ENCODE measurements at regions not wholly inside any gene's neighbourhood (a gene's known extent, or its start where the extent isn't known, plus 50 kb on each side); places are given as distances from the start of the nearest gene placed in this dataset.
"Not testable (repeated sequence)": the region's sequence is repeated elsewhere in the genome, so short reads cannot be mapped to it uniquely, and the experiment has no call there.

DNA sequence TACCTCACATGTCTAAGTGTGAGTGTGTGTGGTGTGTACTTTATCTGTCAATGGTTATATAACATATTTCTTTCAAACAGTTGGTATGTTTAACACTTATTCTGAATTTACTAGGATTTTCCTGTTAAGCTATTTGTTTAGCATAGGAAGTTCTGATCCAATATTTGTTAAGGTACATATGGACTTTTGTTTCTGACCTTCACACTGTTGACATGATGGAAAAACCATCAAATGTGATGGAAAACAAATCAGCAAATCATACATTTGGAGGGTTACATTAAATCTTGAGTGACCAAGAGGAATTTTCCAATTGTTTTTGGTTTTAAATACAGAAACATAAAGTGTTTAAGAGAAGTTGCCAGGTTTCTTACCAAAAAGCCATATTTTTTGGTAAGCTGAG is 638.9 kb downstream of the STK39 start:
- DNase-seq (ENCODE audit: insufficient read length, low spot score) (no peak), FAIRE-seq (no peak)

DNA sequence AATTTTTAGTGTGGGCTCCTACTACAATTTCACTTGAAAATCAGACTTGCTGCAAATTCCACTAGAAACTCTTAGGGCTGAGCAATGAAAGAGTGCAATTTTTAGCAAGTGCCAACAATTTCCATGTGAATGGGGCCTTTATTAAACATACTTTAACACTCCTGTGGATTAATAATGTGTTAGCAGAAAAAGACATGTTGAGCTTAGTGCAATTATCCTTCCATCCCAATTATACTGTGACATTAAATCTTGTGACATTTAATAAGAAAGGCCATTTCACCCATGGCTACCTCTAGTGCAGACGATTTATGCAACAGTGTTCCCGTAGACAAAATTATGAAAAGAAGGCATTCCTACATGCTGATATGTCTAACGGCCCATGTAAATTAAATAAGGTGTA is 639.7 kb downstream of the STK39 start:
- no peak for DNase-seq (ENCODE audit: insufficient read length, low spot score)

DNA sequence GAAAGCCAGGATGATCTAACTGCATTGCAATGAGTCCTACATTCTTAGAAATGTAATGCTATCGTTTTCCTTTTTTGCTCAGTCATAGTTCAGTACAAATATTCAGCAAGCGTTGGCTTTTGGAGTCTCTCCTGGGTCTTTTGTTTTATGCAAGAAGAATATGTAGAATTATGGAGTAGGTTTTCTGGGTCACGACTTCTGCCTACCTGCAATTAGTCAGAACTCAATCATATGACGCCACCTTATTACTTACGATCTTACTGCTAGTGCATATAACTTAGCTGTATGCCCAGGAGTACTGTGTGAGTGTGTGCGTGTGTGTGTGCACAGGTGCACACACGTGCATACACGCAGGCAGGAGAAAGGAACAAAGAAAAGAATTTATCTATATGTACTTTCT is 640.2 kb downstream of the STK39 start:
- no peak for DNase-seq (ENCODE audit: insufficient read length, low spot score)

More for the DNA sequence above, 639.7 kb downstream of the STK39 start:
- FAIRE-seq, result no peak

DNA sequence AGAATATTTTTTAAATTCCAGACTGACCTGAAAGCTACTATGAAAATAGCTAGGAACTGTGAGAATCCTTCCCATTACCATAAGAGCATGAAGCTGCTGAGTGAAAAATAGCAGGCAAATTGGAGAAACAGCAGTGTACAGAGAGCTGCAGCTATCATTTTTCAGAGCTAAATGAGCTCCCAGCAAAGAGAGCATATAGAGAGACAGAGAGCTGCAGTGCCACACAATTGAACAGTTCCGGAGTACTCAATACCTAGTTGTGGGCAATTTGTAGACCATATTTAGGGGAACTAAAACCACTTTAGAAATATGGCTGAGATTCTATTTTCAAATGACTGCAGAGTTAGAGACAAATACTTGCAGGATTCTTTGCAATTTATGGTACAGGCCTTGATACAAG is 645.3 kb downstream of the STK39 start:
- FAIRE-seq, result no peak
- DNase-seq (ENCODE audit: insufficient read length, low spot score), result no peak

More for the DNA sequence above, 640.2 kb downstream of the STK39 start:
- FAIRE-seq, result no peak

DNA sequence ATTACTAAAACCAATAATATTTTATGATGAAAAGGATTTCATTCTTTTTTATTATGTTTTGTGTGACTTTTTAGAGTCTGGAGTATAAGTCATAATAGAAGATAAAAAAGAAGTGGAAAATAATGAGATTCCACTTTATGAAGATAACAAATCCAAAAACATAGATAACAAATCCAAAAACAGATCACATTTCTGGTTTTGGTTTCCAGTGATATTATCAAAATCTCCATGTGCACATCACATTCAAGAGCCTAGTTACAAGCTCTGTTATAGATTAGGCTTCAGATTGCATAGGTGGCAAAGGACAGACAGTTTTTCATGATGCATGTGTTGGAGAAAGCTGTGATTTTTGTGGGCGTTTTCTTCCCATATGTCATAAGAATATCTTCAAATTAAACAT is 648.2 kb downstream of the STK39 start:
- no peak for DNase-seq (ENCODE audit: insufficient read length, low spot score)
- no peak for FAIRE-seq

DNA sequence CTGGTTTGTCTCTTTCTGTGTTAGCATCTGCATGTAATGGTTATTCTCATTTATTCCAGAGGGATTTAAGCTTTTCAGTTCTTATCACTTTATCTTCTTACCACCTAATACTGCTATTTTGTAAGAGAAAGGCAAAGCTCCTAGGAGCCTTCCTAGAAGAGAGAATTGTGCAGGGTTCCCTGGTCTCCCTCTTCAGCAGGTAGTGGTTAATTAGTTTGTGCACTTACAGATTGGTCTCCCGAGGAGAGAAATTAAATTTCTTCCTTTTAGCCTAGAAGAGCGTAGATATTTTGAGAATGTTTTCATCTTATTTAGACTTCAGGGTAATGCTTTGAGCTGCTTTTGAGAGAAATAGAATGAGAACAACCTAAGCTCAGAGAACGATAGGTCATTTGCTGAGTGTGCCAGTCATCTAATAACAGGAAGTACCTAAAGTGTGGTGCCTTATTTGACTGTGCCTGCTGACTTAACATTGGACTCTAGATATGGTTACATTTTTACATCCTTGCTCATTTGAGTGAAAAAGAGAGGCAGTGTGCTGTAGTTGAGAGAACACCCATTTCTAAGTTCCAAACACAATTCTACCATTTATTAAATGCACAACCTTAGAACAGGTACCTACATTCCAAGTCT is 651.4 kb downstream of the STK39 start:
- DNase-seq (ENCODE audit: insufficient read length, low spot score) (no peak), FAIRE-seq (no peak)

DNA sequence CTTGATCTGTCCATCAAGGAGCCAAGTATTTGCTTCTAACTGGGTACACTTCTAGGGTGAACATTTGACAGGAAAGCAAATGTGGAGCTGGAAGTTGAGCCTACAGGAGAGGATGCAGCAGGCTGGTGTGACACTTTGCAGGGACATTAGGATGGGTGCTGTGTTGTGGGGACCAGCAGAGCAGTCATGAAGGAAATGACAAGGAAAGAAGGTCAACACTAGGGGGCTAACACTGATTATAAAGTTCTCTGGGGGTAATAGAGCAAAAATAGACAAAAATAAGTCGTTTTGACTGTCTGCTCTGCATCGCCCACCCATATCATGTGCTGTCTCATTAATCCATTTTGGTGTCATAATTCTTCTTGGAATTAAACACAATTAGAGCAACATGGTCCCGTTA is 652.4 kb downstream of the STK39 start:
- DNase-seq (ENCODE audit: insufficient read length, low spot score) (no peak), FAIRE-seq (no peak)

DNA sequence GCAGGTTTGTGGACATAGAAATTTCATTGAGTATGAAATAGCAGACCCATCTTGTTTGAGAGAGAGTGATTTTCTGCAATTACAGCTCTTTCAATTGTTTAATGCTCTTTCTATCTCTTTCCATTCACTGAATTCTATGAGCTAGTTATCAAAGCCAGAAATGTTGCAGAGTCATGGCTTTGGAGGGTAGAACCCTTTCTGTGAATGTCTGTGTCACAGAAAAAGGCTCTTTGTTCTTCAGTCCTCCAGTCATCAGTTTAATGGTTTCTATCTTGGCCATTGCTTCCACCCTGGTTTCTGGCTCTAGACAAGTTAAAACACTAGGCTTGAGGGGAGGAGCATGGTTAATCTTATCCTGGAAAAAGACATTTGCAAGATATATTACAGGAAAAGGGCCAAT is 655.0 kb downstream of the STK39 start:
- FAIRE-seq (no peak), DNase-seq (ENCODE audit: insufficient read length, low spot score) (no peak)

DNA sequence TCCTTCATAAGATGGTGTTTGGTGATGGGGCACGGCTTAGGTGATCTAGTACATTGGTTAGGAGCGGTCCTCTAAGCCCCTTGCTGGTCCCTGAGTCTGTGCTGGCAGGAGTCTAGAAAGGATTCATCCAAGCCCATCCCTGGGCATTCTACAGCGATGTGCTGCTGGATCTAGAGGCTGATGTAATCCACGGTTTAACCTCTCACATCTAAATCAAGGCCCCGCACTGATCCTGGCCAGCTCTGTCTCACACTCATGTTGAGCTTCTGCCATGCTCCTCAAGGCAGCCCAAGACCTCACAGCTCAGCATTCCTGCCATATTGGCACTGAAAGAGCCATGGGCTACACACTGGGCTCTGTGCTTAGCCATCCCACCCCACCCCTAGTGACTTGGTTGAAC is 664.8 kb downstream of the STK39 start:
- no peak for FAIRE-seq

DNA sequence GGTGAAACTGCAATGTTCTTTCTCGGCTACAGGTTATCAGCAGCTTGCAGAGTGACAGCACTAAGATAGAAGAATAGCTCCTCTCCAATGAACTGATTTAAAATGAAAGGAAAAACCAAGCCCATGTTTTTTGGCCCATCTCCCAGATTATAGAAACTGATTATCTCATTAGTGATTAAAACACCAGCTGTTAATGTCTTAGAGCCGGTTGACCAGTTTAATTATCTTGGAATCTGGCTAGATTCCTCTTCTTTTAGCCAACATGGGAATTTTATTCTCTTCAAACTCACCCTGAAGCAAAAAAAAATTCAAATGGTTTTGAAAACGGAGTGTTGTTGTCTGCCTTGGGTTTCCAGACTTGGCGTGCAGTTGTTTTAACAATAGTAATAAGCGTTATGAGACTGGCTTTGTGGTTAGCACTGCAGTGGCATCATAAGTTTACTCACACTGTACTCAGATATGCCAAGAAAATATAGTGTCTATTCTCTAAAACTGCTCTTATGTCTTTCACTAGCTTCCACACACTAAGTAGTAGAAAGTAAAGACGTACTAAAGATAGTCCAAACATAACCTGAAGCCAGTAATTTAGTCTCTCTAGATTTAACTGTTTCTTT is 665.3 kb downstream of the STK39 start:
- FAIRE-seq (no peak), DNase-seq (ENCODE audit: insufficient read length, low spot score) (no peak)

More for the DNA sequence above, 664.8 kb downstream of the STK39 start:
- DNase-seq (ENCODE audit: insufficient read length, low spot score), result no peak

DNA sequence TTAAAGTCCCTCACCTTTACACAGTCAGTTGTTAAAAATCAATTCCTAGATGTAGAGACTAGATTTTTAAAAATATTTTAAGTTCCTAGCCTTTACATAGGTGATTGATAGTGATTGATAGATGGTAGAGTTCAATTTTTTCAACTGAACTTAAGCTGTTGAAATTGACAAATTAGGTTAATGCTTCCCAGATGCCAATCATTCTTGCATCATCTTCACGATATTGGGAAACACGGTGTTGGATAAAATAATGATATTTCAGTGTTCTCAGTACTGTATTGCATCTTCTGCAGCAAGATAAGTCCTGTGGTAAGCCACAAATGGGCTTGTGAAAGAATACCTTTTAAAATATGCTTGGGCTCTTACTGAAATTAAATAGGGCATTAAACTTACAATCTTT is 667.6 kb downstream of the STK39 start:
- no peak for DNase-seq (ENCODE audit: insufficient read length, low spot score)
- no peak for FAIRE-seq

DNA sequence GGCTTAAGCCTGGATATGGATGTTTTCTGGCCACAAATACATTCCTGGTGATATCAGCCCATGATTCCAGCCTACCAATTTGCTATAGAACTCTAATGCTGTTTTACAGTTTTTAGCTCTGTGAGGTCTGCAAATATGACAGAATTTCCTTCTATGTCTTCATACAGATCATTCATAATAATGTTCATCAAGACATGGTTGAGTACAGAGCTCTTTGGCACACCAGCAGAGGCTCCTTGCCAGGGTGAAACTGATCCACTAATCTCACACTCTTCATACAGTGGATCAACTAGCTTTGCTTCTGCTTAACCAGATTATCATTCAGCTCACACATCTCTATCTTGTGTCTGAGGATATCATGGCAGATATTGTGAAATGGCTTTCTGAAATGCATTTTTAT is 672.1 kb downstream of the STK39 start:
- FAIRE-seq (no peak), DNase-seq (ENCODE audit: insufficient read length, low spot score) (no peak)

DNA sequence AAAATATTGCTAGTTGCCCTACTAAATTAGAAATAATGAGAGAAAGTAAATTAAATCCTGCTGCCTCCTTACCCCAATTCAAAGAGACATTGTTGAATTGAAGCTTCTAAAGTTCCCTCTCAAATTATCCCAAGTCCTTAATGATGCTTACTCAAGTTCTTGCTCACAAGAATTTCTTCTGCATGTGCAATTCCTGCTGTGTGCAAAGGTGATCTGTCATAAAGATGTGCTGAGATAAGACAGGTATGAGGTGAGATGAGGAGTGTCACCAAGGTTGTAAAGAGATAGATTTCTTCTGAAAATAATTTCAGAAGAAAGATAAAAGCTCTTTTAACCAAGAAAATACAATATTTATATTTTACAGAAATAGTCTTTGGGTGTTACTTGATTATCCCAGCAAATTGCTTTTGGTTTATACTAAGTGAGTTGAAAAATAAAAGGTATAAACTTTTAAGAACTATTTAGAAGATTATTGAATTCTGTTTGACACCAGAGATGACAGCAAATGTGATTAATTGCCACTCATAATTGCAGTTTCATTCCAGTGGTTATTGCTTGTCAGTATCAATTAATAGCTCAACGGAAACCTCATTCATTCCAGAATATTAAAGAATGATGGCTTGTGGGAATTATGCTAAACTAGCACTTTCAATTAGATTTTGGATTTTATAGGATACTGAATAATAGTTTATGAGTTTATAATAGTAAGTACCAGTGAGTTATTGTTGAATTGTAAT is 674.3 kb downstream of the STK39 start:
- FAIRE-seq (no peak), DNase-seq (ENCODE audit: insufficient read length, low spot score) (no peak)

DNA sequence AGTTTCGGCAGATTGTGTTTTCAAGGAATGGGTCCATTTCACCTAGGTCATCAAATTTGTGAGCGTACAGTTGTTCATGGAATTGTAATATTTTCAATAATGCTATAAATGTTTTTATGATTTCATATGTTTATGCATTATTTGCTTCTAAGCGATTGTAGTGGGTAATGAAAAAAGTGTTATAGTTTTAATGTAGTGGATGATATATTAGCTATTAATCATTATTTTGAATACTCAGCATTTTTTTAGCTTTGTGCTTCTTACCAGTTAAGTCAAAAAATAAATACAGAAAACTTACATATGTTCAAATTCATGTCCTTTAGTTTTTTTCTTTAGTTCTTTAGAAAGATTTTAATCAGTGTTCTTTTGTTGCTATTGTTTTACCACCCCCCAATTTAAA is 677.0 kb downstream of the STK39 start:
- no peak for DNase-seq (ENCODE audit: insufficient read length, low spot score)
- no peak for FAIRE-seq

DNA sequence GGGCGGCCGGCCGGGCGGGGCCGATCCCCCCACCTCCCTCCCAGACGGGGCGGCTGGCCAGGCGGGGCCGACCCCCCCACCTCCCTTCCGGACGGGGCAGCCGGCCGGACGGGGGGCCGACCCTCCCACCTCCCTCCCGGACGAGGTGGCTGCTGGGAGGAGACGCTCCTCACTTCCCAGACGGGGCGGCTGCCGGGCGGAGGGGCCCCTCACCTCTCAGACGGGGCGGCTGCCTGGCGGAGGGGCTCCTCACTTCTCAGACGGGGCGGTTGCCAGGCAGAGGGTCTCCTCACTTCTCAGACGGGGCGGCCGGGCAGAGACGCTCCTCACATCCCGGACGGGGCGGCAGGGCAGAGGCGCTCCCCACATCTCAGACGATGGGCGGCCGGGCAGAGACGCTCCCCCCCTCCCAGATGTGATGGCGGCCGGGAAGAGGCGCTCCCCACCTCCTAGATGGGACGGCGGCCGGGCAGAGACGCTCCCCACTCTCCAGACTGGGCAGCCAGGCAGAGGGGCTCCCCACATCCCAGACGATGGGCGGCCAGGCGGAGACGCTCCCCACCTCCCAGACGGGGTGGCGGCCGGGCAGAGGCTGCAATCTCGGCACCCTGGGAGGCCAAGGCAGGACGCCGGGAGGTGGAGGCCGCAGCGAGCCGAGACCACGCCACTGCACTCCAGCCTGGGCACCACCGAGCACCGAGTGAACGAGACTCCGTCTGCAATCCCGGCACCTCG is 675.8 kb downstream of the XIRP2 start:
- FAIRE-seq; DNase-seq (ENCODE audit: insufficient read length, low spot score): not testable (repeated sequence)

DNA sequence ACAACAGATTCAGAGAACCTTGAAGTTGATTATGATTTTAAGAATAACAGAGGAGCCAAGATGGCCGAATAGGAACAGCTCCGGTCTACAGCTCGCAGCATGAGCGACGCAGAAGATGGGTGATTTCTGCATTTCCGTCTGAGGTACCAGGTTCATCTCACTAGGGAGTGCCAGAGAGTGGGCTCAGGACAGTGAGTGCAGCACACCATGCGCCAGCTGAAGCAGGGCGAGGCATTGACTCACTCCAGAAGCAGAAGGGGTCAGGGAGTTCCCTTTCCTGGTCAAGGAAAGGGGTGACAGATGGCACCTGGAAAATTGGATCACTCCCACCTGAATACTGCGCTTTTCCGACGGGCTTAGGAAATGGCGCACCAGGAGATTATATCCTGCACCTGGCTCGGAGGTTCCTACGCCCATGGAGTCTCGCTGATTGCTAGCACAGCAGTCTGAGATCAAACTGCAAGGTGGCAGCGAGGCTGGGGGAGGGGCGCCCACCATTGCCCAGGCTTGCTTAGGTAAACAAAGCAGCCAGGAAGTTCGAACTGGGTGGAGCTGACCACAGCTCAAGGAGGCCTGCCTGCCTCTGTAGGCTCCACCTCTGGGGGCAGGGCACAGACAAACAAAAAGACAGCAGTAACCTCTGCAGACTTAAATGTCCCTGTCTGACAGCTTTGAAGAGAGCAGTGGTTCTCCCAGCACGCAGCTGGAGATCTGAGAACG is 670.2 kb downstream of the XIRP2 start:
- not testable (repeated sequence) for FAIRE-seq; DNase-seq (ENCODE audit: insufficient read length, low spot score)

DNA sequence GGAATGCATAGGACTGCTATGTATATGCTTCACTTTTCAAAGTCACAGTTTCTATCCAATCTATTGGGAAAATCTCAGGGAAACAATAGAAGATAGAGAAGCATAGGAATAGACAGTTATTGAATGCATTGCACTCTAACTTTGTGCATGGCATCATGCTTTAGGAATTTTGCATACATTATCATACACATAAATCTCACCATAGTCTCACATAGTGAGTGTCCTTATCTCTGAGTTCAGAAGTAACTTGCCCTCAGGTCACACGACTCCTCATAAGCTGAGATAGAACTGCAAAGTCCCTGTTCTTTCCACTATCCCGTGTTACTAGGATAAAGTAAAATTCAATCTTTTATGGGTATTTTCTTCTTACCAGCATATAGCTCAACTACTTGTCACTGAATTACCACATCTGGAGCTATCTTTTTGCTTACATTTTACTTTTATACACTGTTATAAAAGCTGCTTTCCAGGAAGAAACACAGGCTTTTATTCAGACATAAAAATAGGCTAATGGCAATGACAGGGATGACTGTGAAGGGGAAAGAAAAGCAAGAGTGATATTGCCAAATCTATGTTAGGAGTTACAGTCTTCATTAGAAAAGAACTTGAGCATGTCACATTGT is 666.9 kb downstream of the XIRP2 start:
- FAIRE-seq, result no peak
- no peak for DNase-seq (ENCODE audit: insufficient read length, low spot score)

DNA sequence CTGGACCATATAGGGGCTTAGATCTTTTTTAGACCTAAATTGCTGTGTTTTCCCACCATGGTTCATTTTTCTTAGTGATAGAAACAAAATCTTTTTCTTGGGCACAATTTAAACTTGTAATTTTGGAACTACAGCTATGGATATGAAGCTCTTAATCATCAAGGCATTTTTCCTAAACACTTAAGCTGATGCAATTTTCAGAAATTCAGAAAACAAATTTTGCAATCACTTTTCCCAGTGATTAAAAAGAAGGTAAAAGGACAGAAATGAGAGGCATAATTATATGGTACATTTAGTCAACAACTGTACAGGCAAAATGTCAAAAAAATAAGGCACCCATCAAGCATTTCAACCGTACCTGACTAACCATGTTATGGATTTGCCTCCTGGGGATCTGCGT is 665.4 kb downstream of the XIRP2 start:
- FAIRE-seq, result no peak
- DNase-seq (ENCODE audit: insufficient read length, low spot score), result no peak

DNA sequence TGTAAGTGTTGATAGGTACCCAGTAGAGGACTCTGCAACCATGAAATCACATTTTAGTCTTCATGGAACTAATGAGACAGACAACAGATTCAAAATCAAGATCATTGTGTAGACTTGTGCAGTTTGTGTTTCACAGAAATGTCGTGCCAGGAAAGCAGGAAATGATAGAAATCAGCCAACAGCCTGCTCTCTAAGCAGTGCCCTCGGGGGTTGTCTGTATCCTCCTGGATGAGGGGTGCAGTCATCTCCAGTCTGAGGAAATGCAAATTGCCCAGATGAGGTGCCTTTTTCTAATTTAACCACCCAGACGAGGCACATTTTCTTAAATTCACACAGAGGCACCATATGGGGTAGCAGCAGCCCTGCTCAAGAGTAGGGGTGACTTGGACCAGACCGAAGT is 663.1 kb downstream of the XIRP2 start:
- DNase-seq (ENCODE audit: insufficient read length, low spot score), result no peak
- no peak for FAIRE-seq

DNA sequence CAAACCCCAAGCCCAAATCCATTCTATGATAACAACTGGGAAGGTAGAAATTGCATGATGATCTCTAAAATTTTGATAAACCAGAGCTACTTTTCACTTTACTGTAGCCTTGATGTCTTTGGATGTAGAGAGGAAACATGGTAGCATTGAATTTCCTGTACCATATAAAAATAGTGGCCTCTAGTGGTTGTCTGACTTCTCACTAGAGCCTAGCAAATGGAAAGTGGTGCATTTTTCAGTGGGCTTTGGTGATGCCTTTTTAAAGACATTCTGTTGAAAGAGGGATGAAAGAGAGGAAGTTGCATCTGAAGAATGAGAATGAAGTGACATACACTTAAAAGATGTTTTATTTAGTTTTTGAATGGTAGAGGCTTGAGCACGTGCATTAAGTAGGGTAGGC is 662.2 kb downstream of the XIRP2 start:
- no peak for FAIRE-seq
- DNase-seq (ENCODE audit: insufficient read length, low spot score), result no peak

Measured in GM19239 (cell line).